HCT116 (cell line): ENCODE measurements at regions not wholly inside any gene's neighbourhood (a gene's known extent, or its start where the extent isn't known, plus 50 kb on each side); places are given as distances from the start of the nearest gene placed in this dataset.

Experiments
- EZH2 ChIP-seq: fragments of 200-600 bp; sonication (generic); IDR thresholded peaks from 2 replicates; pipeline ENCODE4 v1.6.1; 2017; ENCODE audit warnings: antibody characterized with exemption, mixed run types
- EZH2phosphoT487 ChIP-seq: fragments of 200-600 bp; IDR thresholded peaks from 2 replicates; pipeline ENCODE4 v1.6.1; 2018; ENCODE audit warnings: antibody characterized with exemption, borderline replicate concordance
- FOSL1 ChIP-seq: IDR thresholded peaks from 2 replicates; pipeline ENCODE4 v1.6.1; 2012; ENCODE audit warnings: low read depth
- POLR2A ChIP-seq: IDR thresholded peaks from 2 replicates; pipeline ENCODE4 v1.7.0; 2011; ENCODE audit warnings: borderline replicate concordance; ENCODE audit not compliant: insufficient read depth, insufficient read length; ENCODE audit errors: extremely low read depth
- RAD21 ChIP-seq: IDR thresholded peaks from 2 replicates; pipeline ENCODE4 v1.6.1; 2012; ENCODE audit warnings: low read depth, mild to moderate bottlenecking
- YY1 ChIP-seq: IDR thresholded peaks from 2 replicates; pipeline ENCODE4 v1.6.1; 2011; ENCODE audit warnings: low read length, low read depth, moderate library complexity, mild to moderate bottlenecking; ENCODE audit not compliant: insufficient replicate concordance; ENCODE audit errors: extremely low read depth
- ZNF274 ChIP-seq: fragments of 200-500 bp; sonication (Bioruptor generic); IDR thresholded peaks from 2 replicates; pipeline ENCODE4 v1.6.1; 2014; ENCODE audit warnings: mild to moderate bottlenecking, low read depth, low read length, inconsistent platforms
- TF ChIP-seq, protein P1 (sequence below), 3 experiments: fragments of 200-600 bp in 1 of 3; sonication (generic) in 1 of 3; IDR thresholded peaks in 2 of 3; conservative IDR thresholded peaks in 1 of 3; 2 replicates each; pipeline ENCODE4 v1.5.1; 2012 to 2017; ENCODE audit warnings: low read depth in 2 of 3, low read length in 2 of 3, antibody characterized with exemption in 1 of 3, borderline replicate concordance in 1 of 3, control low read depth in 1 of 3, mild to moderate bottlenecking in 1 of 3, mixed read lengths in 1 of 3, mixed run types in 1 of 3, moderate library complexity in 1 of 3; ENCODE audit not compliant: insufficient read depth in 1 of 3

DNA sequence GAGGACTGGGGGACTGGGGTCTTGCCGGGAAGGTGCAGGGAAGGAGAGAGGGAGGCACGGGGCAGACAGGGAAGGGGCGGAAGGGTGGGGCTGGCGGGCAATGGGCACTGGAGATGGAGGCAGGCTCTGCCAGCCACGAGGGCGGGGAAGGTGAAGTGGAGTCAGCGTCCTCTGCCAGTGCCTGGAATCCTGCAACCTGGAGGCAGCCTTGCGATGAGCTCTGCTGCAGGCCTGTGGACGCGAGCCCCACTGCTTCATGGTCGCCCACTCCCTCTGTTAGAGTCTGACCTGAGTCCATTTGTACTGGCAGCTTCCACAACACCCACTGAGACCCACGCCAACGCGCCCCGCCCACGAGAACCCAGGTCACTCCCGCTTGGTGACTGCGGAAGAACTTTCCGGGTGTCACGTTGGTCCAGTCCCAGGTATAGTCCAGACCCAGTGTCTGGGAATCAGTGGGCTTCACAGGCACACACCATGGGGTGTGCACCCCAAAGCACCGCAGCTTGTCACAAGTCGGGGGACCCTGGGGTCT is 106.4 kb upstream of the PPP1R26 start:
- TF ChIP-seq POLR2A (no peak), RAD21 (no peak), EZH2phosphoT487 (no peak), FOSL1 (no peak), EZH2 (no peak), ZNF274 (no peak), YY1 (no peak)
- TF ChIP-seq, protein P1, sequence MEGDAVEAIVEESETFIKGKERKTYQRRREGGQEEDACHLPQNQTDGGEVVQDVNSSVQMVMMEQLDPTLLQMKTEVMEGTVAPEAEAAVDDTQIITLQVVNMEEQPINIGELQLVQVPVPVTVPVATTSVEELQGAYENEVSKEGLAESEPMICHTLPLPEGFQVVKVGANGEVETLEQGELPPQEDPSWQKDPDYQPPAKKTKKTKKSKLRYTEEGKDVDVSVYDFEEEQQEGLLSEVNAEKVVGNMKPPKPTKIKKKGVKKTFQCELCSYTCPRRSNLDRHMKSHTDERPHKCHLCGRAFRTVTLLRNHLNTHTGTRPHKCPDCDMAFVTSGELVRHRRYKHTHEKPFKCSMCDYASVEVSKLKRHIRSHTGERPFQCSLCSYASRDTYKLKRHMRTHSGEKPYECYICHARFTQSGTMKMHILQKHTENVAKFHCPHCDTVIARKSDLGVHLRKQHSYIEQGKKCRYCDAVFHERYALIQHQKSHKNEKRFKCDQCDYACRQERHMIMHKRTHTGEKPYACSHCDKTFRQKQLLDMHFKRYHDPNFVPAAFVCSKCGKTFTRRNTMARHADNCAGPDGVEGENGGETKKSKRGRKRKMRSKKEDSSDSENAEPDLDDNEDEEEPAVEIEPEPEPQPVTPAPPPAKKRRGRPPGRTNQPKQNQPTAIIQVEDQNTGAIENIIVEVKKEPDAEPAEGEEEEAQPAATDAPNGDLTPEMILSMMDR (IDR thresholded peaks at IDR 0.05 in 2 of 3, conservative IDR thresholded peaks at IDR 0.05 in 1 of 3; ENCODE audit: borderline replicate concordance in 1 of 3, insufficient read depth in 1 of 3, low read depth in 2 of 3, low read length in 2 of 3), result no peak
